Mucosa of rectum (tissue), 2 donors: ENCODE measurements at regions not wholly inside any gene's neighbourhood (a gene's known extent, or its start where the extent isn't known, plus 50 kb on each side); places are given as distances from the start of the nearest gene placed in this dataset.

Source experiments
- H3K27ac ChIP-seq, 2 donors: one replicate each; pipeline ENCODE4 v1.7.0; 2013; ENCODE audit warnings: inconsistent platforms in 2 of 2, low read depth in 2 of 2, low read length in 2 of 2
- H3K27me3 ChIP-seq, 2 donors: one replicate each; pipeline ENCODE4 v1.7.0; 2013; ENCODE audit warnings: low read length in 2 of 2; ENCODE audit not compliant: control insufficient read depth in 2 of 2, insufficient read depth in 2 of 2
- H3K36me3 ChIP-seq, 2 donors: one replicate each; pipeline ENCODE4 v1.7.0; 2013; ENCODE audit warnings: low read length in 2 of 2; ENCODE audit not compliant: control insufficient read depth in 2 of 2, insufficient read depth in 2 of 2
- H3K4me1 ChIP-seq, 2 donors: one replicate each; pipeline ENCODE4 v1.7.0; 2013; ENCODE audit warnings: low read length in 2 of 2, mild to moderate bottlenecking in 1 of 2; ENCODE audit not compliant: control insufficient read depth in 2 of 2, insufficient read depth in 2 of 2
- H3K4me3 ChIP-seq, 2 donors: one replicate each; pipeline ENCODE4 v1.7.0; 2013; ENCODE audit warnings: low read length in 2 of 2
- H3K9ac ChIP-seq, 2 donors: one replicate each; pipeline ENCODE4 v1.7.0; 2013; ENCODE audit warnings: low read length in 2 of 2, low read depth in 1 of 2, mild to moderate bottlenecking in 1 of 2
- H3K9me3 ChIP-seq, 2 donors: one replicate each; pipeline ENCODE4 v1.7.0; 2013; ENCODE audit warnings: low read length in 2 of 2; ENCODE audit not compliant: control insufficient read depth in 2 of 2
- donor health status: healthy.
- donor health status: Normal muscosa, but diverticular disease.

- Histone ChIP-seq H3K27me3 (no peaks in the 10 kb centered on the region), H3K4me1 (peaks cover 2 to 7% of the 10 kb centered on the region in 2 donors), H3K9ac (no peak overlapping the region), H3K36me3 (no peaks in the 10 kb centered on the region), H3K4me3 (no peak overlapping the region), H3K9me3 (no peaks in the 10 kb centered on the region), H3K27ac (no peak overlapping the region)
These were observed 147.0 kb downstream of the SOX4 start for GRCh38 chr6:21740376-21741124.

GRCh38 chr6:21741221-21742109 lies 147.9 kb downstream of the SOX4 start:
- Histone ChIP-seq H3K9ac (no peak overlapping the region), H3K36me3 (no peaks in the 10 kb centered on the region), H3K9me3 (no peaks in the 10 kb centered on the region), H3K4me1 (peaks cover 2 to 7% of the 10 kb centered on the region in 2 donors), H3K27ac (no peak overlapping the region), H3K4me3 (no peak overlapping the region), H3K27me3 (no peaks in the 10 kb centered on the region)

- Histone ChIP-seq H3K27ac (no peak overlapping the region), H3K4me3 (no peak overlapping the region), H3K9me3 (no peaks in the 10 kb centered on the region), H3K36me3 (no peaks in the 10 kb centered on the region), H3K9ac (no peak overlapping the region), H3K27me3 (no peaks in the 10 kb centered on the region), H3K4me1 (peaks cover 2 to 7% of the 10 kb centered on the region in 2 donors)
These were observed 148.7 kb downstream of the SOX4 start for GRCh38 chr6:21742238-21742660.

- Histone ChIP-seq H3K36me3 (no peaks in the 10 kb centered on the region), H3K4me3 (no peak overlapping the region), H3K9ac (no peak overlapping the region), H3K4me1 (peaks cover 0 to 10% of the 10 kb centered on the region in 2 donors), H3K27me3 (no peaks in the 10 kb centered on the region), H3K9me3 (no peaks in the 10 kb centered on the region), H3K27ac (no peak overlapping the region)
These were observed 150.8 kb downstream of the SOX4 start for GRCh38 chr6:21744331-21744730.

- peaks cover 0 to 10% of the 10 kb centered on the region in 2 donors for H3K4me1 ChIP-seq
- H3K27ac ChIP-seq = no peak overlapping the region
- H3K36me3 ChIP-seq = no peaks in the 10 kb centered on the region
- no peaks in the 10 kb centered on the region for H3K9me3 ChIP-seq
- H3K9ac ChIP-seq = no peak overlapping the region
- H3K27me3 ChIP-seq = no peaks in the 10 kb centered on the region
- no peak overlapping the region for H3K4me3 ChIP-seq
These were observed 152.2 kb downstream of the SOX4 start for GRCh38 chr6:21745543-21746337.

GRCh38 chr6:21747441-21747840 lies 153.9 kb downstream of the SOX4 start:
- H3K27me3 ChIP-seq = no peaks in the 10 kb centered on the region
- H3K27ac ChIP-seq = no peak overlapping the region
- H3K9me3 ChIP-seq = no peaks in the 10 kb centered on the region
- H3K4me1 ChIP-seq = peaks cover 0 to 5% of the 10 kb centered on the region in 2 donors
- no peak overlapping the region for H3K9ac ChIP-seq
- no peaks in the 10 kb centered on the region for H3K36me3 ChIP-seq
- H3K4me3 ChIP-seq = no peak overlapping the region

GRCh38 chr6:21748343-21749056 lies 154.9 kb downstream of the SOX4 start:
- H3K4me3 ChIP-seq = no peak overlapping the region
- H3K9ac ChIP-seq = no peak overlapping the region
- H3K4me1 ChIP-seq = peaks cover 0 to 5% of the 10 kb centered on the region in 2 donors
- no peaks in the 10 kb centered on the region for H3K9me3 ChIP-seq
- no peaks in the 10 kb centered on the region for H3K36me3 ChIP-seq
- no peak overlapping the region for H3K27ac ChIP-seq
- H3K27me3 ChIP-seq = no peaks in the 10 kb centered on the region

GRCh38 chr6:21749754-21750153 lies 156.2 kb downstream of the SOX4 start:
- no peaks in the 10 kb centered on the region for H3K9me3 ChIP-seq
- H3K27ac ChIP-seq = no peak overlapping the region
- H3K4me1 ChIP-seq = peaks cover 0 to 9% of the 10 kb centered on the region in 2 donors
- no peaks in the 10 kb centered on the region for H3K27me3 ChIP-seq
- no peaks in the 10 kb centered on the region for H3K36me3 ChIP-seq
- no peak overlapping the region for H3K9ac ChIP-seq
- no peak overlapping the region for H3K4me3 ChIP-seq

GRCh38 chr6:21750575-21750974 lies 157.0 kb downstream of the SOX4 start:
- Histone ChIP-seq H3K27me3 (no peaks in the 10 kb centered on the region), H3K36me3 (no peaks in the 10 kb centered on the region), H3K9me3 (no peaks in the 10 kb centered on the region), H3K27ac (no peak overlapping the region), H3K9ac (no peak overlapping the region), H3K4me1 (peaks cover 0 to 9% of the 10 kb centered on the region in 2 donors), H3K4me3 (no peak overlapping the region)
